Spleen (tissue), 11 donors: ENCODE measurements at regions not wholly inside any gene's neighbourhood (a gene's known extent, or its start where the extent isn't known, plus 50 kb on each side); places are given as distances from the start of the nearest gene placed in this dataset.
"Not testable (repeated sequence)": the region's sequence is repeated elsewhere in the genome, so short reads cannot be mapped to it uniquely, and the experiment has no call there.

Experiments
- DNase-seq: peaks from one replicate; pipeline ENCODE4 v3.0.0-alpha.2; 2020
- H3K27ac ChIP-seq, 8 donors: fragments of 200-600 bp; sonication (generic) in 7 of 8; 1 replicate in 4 of 8; 2 replicates in 4 of 8; pipeline versions ENCODE4 v1.5.0 to v1.8.0; 2016 to 2021; ENCODE audit warnings: inconsistent platforms in 4 of 8, mild to moderate bottlenecking in 4 of 8, moderate library complexity in 1 of 8
- H3K27me3 ChIP-seq, 7 donors: fragments of 200-600 bp; sonication (generic) in 6 of 7; replicated peaks in 1 of 7; 1 replicate in 4 of 7; 2 replicates in 3 of 7; pipeline versions ENCODE4 v1.5.0 to v1.8.0; 2016 to 2021; ENCODE audit warnings: inconsistent platforms in 3 of 7, mild to moderate bottlenecking in 1 of 7
- H3K36me3 ChIP-seq, 6 donors: fragments of 200-600 bp; sonication (generic) in 5 of 6; 1 replicate in 4 of 6; 2 replicates in 2 of 6; pipeline versions ENCODE4 v1.5.0 to v1.8.0; 2016 to 2021; ENCODE audit warnings: inconsistent platforms in 2 of 6
- H3K4me1 ChIP-seq, 6 donors: fragments of 200-600 bp; sonication (generic) in 5 of 6; 1 replicate in 3 of 6; 2 replicates in 3 of 6; pipeline versions ENCODE4 v1.5.0 to v1.8.0; 2016 to 2021; ENCODE audit warnings: inconsistent platforms in 3 of 6
- H3K4me3 ChIP-seq, 8 donors: fragments of 200-600 bp; sonication (generic) in 7 of 8; 1 replicate in 4 of 8; 2 replicates in 4 of 8; pipeline versions ENCODE4 v1.5.0 to v1.8.0; 2016 to 2021; ENCODE audit warnings: inconsistent platforms in 4 of 8, mild to moderate bottlenecking in 4 of 8, moderate library complexity in 2 of 8
- H3K9me3 ChIP-seq, 8 donors: fragments of 200-600 bp; sonication (generic) in 7 of 8; 1 replicate in 4 of 8; 2 replicates in 4 of 8; pipeline versions ENCODE4 v1.5.0 to v1.8.0; 2016 to 2021; ENCODE audit warnings: inconsistent platforms in 4 of 8
- CTCF ChIP-seq, 11 experiments: fragments of 200-600 bp in 7 of 11; fragments of 450-650 bp in 4 of 11; sonication (generic) in 4 of 11; IDR thresholded peaks in 8 of 11; conservative IDR thresholded peaks in 3 of 11; 1 replicate in 7 of 11; 2 replicates in 4 of 11; pipeline versions ENCODE4 v1.4.0 to v1.8.0; 2016 to 2021; ENCODE audit warnings: antibody characterized with exemption in 11 of 11, inconsistent platforms in 4 of 11, mild to moderate bottlenecking in 1 of 11
- POLR2A ChIP-seq, 3 donors: fragments of 450-650 bp; IDR thresholded peaks; one replicate each; pipeline ENCODE4 v1.5.1; 2017; ENCODE audit warnings: antibody characterized with exemption in 3 of 3, mild to moderate bottlenecking in 1 of 3
- POLR2AphosphoS5 ChIP-seq, 3 donors: sonication (generic); formaldehyde crosslinking; IDR thresholded peaks; one replicate each; pipeline ENCODE4 v1.5.1; 2017; ENCODE audit warnings: antibody characterized with exemption in 3 of 3
- WGBS, 5 donors: extraction: QIAGEN DNeasy Blood & Tissue Kit in 3 of 5; methylation state at CpG; one replicate each; pipeline versions ENCODE4 v1.1.5 to v1.1.7; 2013 to 2018; 5-methylcytosine and 5-hydroxymethylcytosine counted together
- intact Hi-C: fragments of 100-400 bp; cut with DNase I; formaldehyde crosslinking; loops from one replicate; pipeline ENCODE4 v1.15.0; 2023; ENCODE audit warnings: low total_unique reads
- donor health status: healthy with polysubstance abuse.
- donor health status: DM: no; HTN: no; CAD: no; lungs with moderate emphysema.
- donor health status: DM: no; HTN: no; CAD: no.
- donor health status: Bipolar disorder and iron deficiency.
- donor health status: healthy.
- donor health status: DM: no; HTN: no; CAD: no.
- donor health status: DM: yes; HTN: yes; CAD: no.

- H3K27ac ChIP-seq: no peak overlapping the region
- DNase-seq: no peak
- no peak overlapping the region for H3K4me3 ChIP-seq
- intact Hi-C loops: no loop called here
- no peak for TF ChIP-seq POLR2AphosphoS5 (IDR thresholded peaks at IDR 0.05)
- TF ChIP-seq POLR2A (IDR thresholded peaks at IDR 0.05): no peak
- no peak for TF ChIP-seq CTCF (IDR thresholded peaks at IDR 0.05 in 8 of 11, conservative IDR thresholded peaks at IDR 0.05 in 3 of 11)
- H3K36me3 ChIP-seq: no peaks in the 10 kb centered on the region
- peaks cover 0 to 22% (median 6%) of the 10 kb centered on the region in 8 donors for H3K9me3 ChIP-seq
- H3K27me3 ChIP-seq: no peaks in the 10 kb centered on the region
- H3K4me1 ChIP-seq: no peaks in the 10 kb centered on the region
- 52 to 76% (median 68%) methylated on average over 1 of the region's 1 CpG for WGBS, 5 donors
Measured at GRCh38 chr4:99736846-99737245, 79.2 kb upstream of the C4orf54 start.

- TF ChIP-seq CTCF (IDR thresholded peaks at IDR 0.05 in 8 of 11, conservative IDR thresholded peaks at IDR 0.05 in 3 of 11) (no peak), POLR2A (IDR thresholded peaks at IDR 0.05) (no peak), POLR2AphosphoS5 (IDR thresholded peaks at IDR 0.05) (no peak)
- no peak overlapping the region for H3K27ac ChIP-seq
- H3K9me3 ChIP-seq: peaks cover 0 to 22% (median 6%) of the 10 kb centered on the region in 8 donors
- no peaks in the 10 kb centered on the region for H3K27me3 ChIP-seq
- H3K36me3 ChIP-seq: no peaks in the 10 kb centered on the region
- H3K4me1 ChIP-seq: no peaks in the 10 kb centered on the region
- DNase-seq: no peak
- no peak overlapping the region for H3K4me3 ChIP-seq
- intact Hi-C loops: no loop called here
Measured at GRCh38 chr4:99735822-99736221, 78.2 kb upstream of the C4orf54 start.

- intact Hi-C loops: no loop called here
- Histone ChIP-seq H3K9me3 (peaks cover 0 to 20% (median 6%) of the 10 kb centered on the region in 8 donors), H3K36me3 (no peaks in the 10 kb centered on the region), H3K27me3 (no peaks in the 10 kb centered on the region), H3K4me1 (no peaks in the 10 kb centered on the region), H3K27ac (no peak overlapping the region), H3K4me3 (no peak overlapping the region)
- DNase-seq: no peak
- 89 to 100% (median 91%) methylated on average over 2 of the region's 2 CpGs for WGBS, 5 donors
- TF ChIP-seq POLR2AphosphoS5 (IDR thresholded peaks at IDR 0.05) (no peak), CTCF (IDR thresholded peaks at IDR 0.05 in 8 of 11, conservative IDR thresholded peaks at IDR 0.05 in 3 of 11) (no peak), POLR2A (IDR thresholded peaks at IDR 0.05) (no peak)
Measured at GRCh38 chr4:99734583-99735322, 77.1 kb upstream of the C4orf54 start.

GRCh38 chr4:99733455-99733854 is 75.8 kb upstream of the C4orf54 start:
- H3K36me3 ChIP-seq, H3K27ac ChIP-seq, H3K4me3 ChIP-seq, H3K27me3 ChIP-seq, H3K4me1 ChIP-seq, DNase-seq, intact Hi-C loops: not testable (repeated sequence)
- peaks cover 0 to 14% (median 3%) of the 10 kb centered on the region in 8 donors for H3K9me3 ChIP-seq
- WGBS, 5 donors: 51 to 75% (median 64%) methylated on average over 4 of the region's 4 CpGs
